ENCODE measurements at regions not wholly inside any gene's neighbourhood (a gene's known extent, or its start where the extent isn't known, plus 50 kb on each side); places are given as distances from the start of the nearest gene placed in this dataset.

- TF ChIP-seq REST (IDR thresholded peaks at IDR 0.05; ENCODE audit: borderline replicate concordance) (no peak), MXI1 (conservative IDR thresholded peaks at IDR 0.05; ENCODE audit: poor library complexity, severe bottlenecking) (no peak), POLR2AphosphoS5 (IDR thresholded peaks at IDR 0.05) (no peak), CTCF (IDR thresholded peaks at IDR 0.05; ENCODE audit: poor library complexity, severe bottlenecking) (no peak), SMC3 (conservative IDR thresholded peaks at IDR 0.05; ENCODE audit: poor library complexity) (no peak), EZH2 (IDR thresholded peaks at IDR 0.05; ENCODE audit: borderline replicate concordance, insufficient read depth, low read length, poor library complexity, severe bottlenecking) (no peak), RAD21 (conservative IDR thresholded peaks at IDR 0.05) (no peak), EP300 (conservative IDR thresholded peaks at IDR 0.05; ENCODE audit: poor library complexity, severe bottlenecking) (no peak), TAF1 (IDR thresholded peaks at IDR 0.05; ENCODE audit: low read depth) (no peak)
- no peak overlapping the region for H2AFZ ChIP-seq (ENCODE audit: low read depth, low read length)
- H3K36me3 ChIP-seq (ENCODE audit: insufficient read depth, low read length) = no peaks in the 10 kb centered on the region
- no peak overlapping the region for H3K27ac ChIP-seq (ENCODE audit: low read length)
- no peaks in the 10 kb centered on the region for H3K9me2 ChIP-seq (ENCODE audit: insufficient read depth, low read length)
- no peaks in the 10 kb centered on the region for H3F3A ChIP-seq (ENCODE audit: insufficient read depth, low read length, poor library complexity, severe bottlenecking)
- no peaks in the 10 kb centered on the region for H4K20me1 ChIP-seq (ENCODE audit: insufficient read depth)
- H3K9ac ChIP-seq (ENCODE audit: low read length) = no peak overlapping the region
- H3K27me3 ChIP-seq (ENCODE audit: insufficient read depth, low read depth, low read length) = no peaks in the 10 kb centered on the region
- no peak overlapping the region for H3K4me3 ChIP-seq (ENCODE audit: low read length)
- no peaks in the 10 kb centered on the region for H3K79me2 ChIP-seq (replicated peaks; ENCODE audit: insufficient read depth, low read length)
- no peaks in the 10 kb centered on the region for H3K9me3 ChIP-seq (ENCODE audit: low read length)
- H3K4me2 ChIP-seq (ENCODE audit: low read length) = no peak overlapping the region
These were observed 72.0 kb upstream of the API5 start for GRCh38 chr11:43239791-43240190.

DNA sequence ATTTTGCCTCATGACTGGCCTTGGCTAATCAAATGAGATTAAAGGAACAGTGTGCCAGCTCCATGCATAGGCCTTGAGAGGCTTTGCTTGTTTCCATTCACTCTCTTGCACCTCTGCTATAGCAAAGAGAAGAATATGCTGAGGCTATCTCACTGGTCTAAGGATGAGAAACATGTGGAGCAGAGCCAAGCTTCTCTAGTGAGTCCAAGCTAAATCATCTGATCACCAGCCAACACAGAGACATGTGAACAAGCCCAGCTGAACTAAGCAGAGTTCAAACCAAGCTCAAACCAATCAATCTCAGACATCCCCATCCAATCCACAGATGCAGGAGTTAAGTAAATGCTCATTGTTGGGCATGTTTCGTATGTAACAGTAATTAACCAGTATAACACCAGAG lies 69.4 kb upstream of the API5 start:
- no peak for TF ChIP-seq SMC3 (conservative IDR thresholded peaks at IDR 0.05; ENCODE audit: poor library complexity)
- TF ChIP-seq CTCF (IDR thresholded peaks at IDR 0.05; ENCODE audit: poor library complexity, severe bottlenecking) = no peak
- no peak for TF ChIP-seq TAF1 (IDR thresholded peaks at IDR 0.05; ENCODE audit: low read depth)
- TF ChIP-seq RAD21 (conservative IDR thresholded peaks at IDR 0.05) = no peak
- TF ChIP-seq REST (IDR thresholded peaks at IDR 0.05; ENCODE audit: borderline replicate concordance) = no peak
- TF ChIP-seq EZH2 (IDR thresholded peaks at IDR 0.05; ENCODE audit: borderline replicate concordance, insufficient read depth, low read length, poor library complexity, severe bottlenecking) = no peak
- TF ChIP-seq MXI1 (conservative IDR thresholded peaks at IDR 0.05; ENCODE audit: poor library complexity, severe bottlenecking) = no peak
- no peak for TF ChIP-seq POLR2AphosphoS5 (IDR thresholded peaks at IDR 0.05)
- no peak for TF ChIP-seq EP300 (conservative IDR thresholded peaks at IDR 0.05; ENCODE audit: poor library complexity, severe bottlenecking)
- no peaks in the 10 kb centered on the region for H3K9me2 ChIP-seq (ENCODE audit: insufficient read depth, low read length)

More for the DNA sequence above, 69.4 kb upstream of the API5 start:
- H4K20me1 ChIP-seq (ENCODE audit: insufficient read depth) = no peaks in the 10 kb centered on the region
- H3K36me3 ChIP-seq (ENCODE audit: insufficient read depth, low read length) = no peaks in the 10 kb centered on the region
- H3K9me3 ChIP-seq (ENCODE audit: low read length) = no peaks in the 10 kb centered on the region
- no peak overlapping the region for H3K27ac ChIP-seq (ENCODE audit: low read length)
- H3K4me2 ChIP-seq (ENCODE audit: low read length) = no peak overlapping the region
- H3K9ac ChIP-seq (ENCODE audit: low read length) = no peak overlapping the region
- no peaks in the 10 kb centered on the region for H3F3A ChIP-seq (ENCODE audit: insufficient read depth, low read length, poor library complexity, severe bottlenecking)
- no peaks in the 10 kb centered on the region for H3K79me2 ChIP-seq (replicated peaks; ENCODE audit: insufficient read depth, low read length)
- H2AFZ ChIP-seq (ENCODE audit: low read depth, low read length) = no peak overlapping the region
- no peaks in the 10 kb centered on the region for H3K27me3 ChIP-seq (ENCODE audit: insufficient read depth, low read depth, low read length)
- H3K4me3 ChIP-seq (ENCODE audit: low read length) = no peak overlapping the region
